K562 (cell line): ENCODE measurements at regions not wholly inside any gene's neighbourhood (a gene's known extent, or its start where the extent isn't known, plus 50 kb on each side); places are given as distances from the start of the nearest gene placed in this dataset.

Source experiments
- BRD4 ChIP-seq: fragments of 200-600 bp; sonication (generic); IDR thresholded peaks from 2 replicates; pipeline ENCODE4 v1.6.1; 2017; ENCODE audit warnings: inconsistent platforms
- ESRRA ChIP-seq: fragments of 450-650 bp; IDR thresholded peaks from 2 replicates; pipeline ENCODE4 v1.6.1; 2014; ENCODE audit warnings: low read depth, mild to moderate bottlenecking, moderate library complexity, borderline replicate concordance
- FOSL1 ChIP-seq: fragments of 200-800 bp; sonication (Bioruptor generic); conservative IDR thresholded peaks from 2 replicates; pipeline ENCODE4 v1.6.1; 2016; ENCODE audit warnings: missing genetic modification characterization, missing compliant biosample characterization
- GTF2A2 ChIP-seq: IDR thresholded peaks from 2 replicates; pipeline ENCODE4 v1.6.1; 2016; ENCODE audit warnings: mild to moderate bottlenecking, missing genetic modification characterization, missing compliant biosample characterization
- HDAC3 ChIP-seq: fragments of 450-650 bp; IDR thresholded peaks from 2 replicates; pipeline ENCODE4 v1.6.1; 2018; ENCODE audit warnings: borderline replicate concordance, mild to moderate bottlenecking, moderate library complexity; ENCODE audit not compliant: partially characterized antibody
- HMG20B ChIP-seq: fragments of 250-450 bp; sonication (Bioruptor Pico); IDR thresholded peaks from 2 replicates; pipeline ENCODE4 v1.5.0; 2021; ENCODE audit warnings: mild to moderate bottlenecking
- HNRNPH1 ChIP-seq: fragments of 200-400 bp; formaldehyde crosslinking; optimal IDR thresholded peaks from 2 replicates; pipeline ENCODE3; 2017; ENCODE audit warnings: low read depth, mild to moderate bottlenecking, low read length, moderate library complexity
- JUND ChIP-seq, 2 experiments: IDR thresholded peaks; 2 replicates in 1 of 2; 3 replicates in 1 of 2; pipeline ENCODE4 v1.6.1; 2011; ENCODE audit warnings: borderline replicate concordance in 2 of 2, low read depth in 2 of 2, low read length in 2 of 2, improper control_type of control experiment in 1 of 2, missing biosample characterization in 1 of 2, missing genetic modification characterization in 1 of 2, missing genetic modification reagents in 1 of 2
- NFE2 ChIP-seq: IDR thresholded peaks from 2 replicates; pipeline ENCODE4 v1.6.1; 2014; ENCODE audit warnings: antibody characterized with exemption, low read depth
- NR3C1 ChIP-seq: sonication (generic); formaldehyde crosslinking; IDR thresholded peaks from 2 replicates; pipeline ENCODE4 v1.8.1; 2022; ENCODE audit warnings: missing genetic modification reagents
- PHF21A ChIP-seq: fragments of 450-650 bp; IDR thresholded peaks from 2 replicates; pipeline ENCODE4 v1.6.1; 2017; ENCODE audit warnings: low read depth, borderline replicate concordance
- SAP30 ChIP-seq: fragments of 200-600 bp; sonication (generic); IDR thresholded peaks from 2 replicates; pipeline ENCODE4 v1.6.1; 2012; ENCODE audit warnings: borderline replicate concordance, low read depth, mild to moderate bottlenecking, moderate library complexity, low read length, control low read depth, inconsistent platforms; ENCODE audit not compliant: insufficient read depth, poor library complexity, severe bottlenecking
- SMARCA4 ChIP-seq: fragments of 450-650 bp; IDR thresholded peaks from 2 replicates; pipeline ENCODE4 v1.6.1; 2016
- SRF ChIP-seq, 2 experiments: fragments of 250-450, 450-650 bp in 1 of 2; sonication (Bioruptor Pico) in 1 of 2; sonication (generic) in 1 of 2; formaldehyde crosslinking; IDR thresholded peaks; 2 replicates each; pipeline versions ENCODE4 v1.5.0 to v1.5.1; 2020 to 2022; ENCODE audit warnings: mild to moderate bottlenecking in 1 of 2, missing genetic modification reagents in 1 of 2
- TF ChIP-seq, protein P1 (sequence below), 2 experiments: IDR thresholded peaks; 2 replicates each; pipeline ENCODE4 v1.6.1; 2012; ENCODE audit warnings: improper control_type of control experiment in 2 of 2, low read depth in 2 of 2, low read length in 2 of 2, borderline replicate concordance in 1 of 2
- TF ChIP-seq, protein P2 (sequence below), 2 experiments: fragments of 450-650 bp; conservative IDR thresholded peaks; 2 replicates each; pipeline ENCODE4 v1.6.1; 2017; ENCODE audit warnings: mild to moderate bottlenecking in 2 of 2, moderate library complexity in 2 of 2
- TF ChIP-seq, protein P3 (sequence below): fragments of 250-450 bp; sonication (Bioruptor Pico); IDR thresholded peaks from 2 replicates; pipeline ENCODE4 v1.5.0; 2021
- TF ChIP-seq, protein P4 (sequence below): IDR thresholded peaks from 2 replicates; pipeline ENCODE4 v1.6.1; 2016; ENCODE audit warnings: missing genetic modification characterization, missing compliant biosample characterization
- TF ChIP-seq, protein P5 (sequence below): fragments of 450-650 bp; IDR thresholded peaks from 2 replicates; pipeline ENCODE4 v1.6.1; 2016

DNA sequence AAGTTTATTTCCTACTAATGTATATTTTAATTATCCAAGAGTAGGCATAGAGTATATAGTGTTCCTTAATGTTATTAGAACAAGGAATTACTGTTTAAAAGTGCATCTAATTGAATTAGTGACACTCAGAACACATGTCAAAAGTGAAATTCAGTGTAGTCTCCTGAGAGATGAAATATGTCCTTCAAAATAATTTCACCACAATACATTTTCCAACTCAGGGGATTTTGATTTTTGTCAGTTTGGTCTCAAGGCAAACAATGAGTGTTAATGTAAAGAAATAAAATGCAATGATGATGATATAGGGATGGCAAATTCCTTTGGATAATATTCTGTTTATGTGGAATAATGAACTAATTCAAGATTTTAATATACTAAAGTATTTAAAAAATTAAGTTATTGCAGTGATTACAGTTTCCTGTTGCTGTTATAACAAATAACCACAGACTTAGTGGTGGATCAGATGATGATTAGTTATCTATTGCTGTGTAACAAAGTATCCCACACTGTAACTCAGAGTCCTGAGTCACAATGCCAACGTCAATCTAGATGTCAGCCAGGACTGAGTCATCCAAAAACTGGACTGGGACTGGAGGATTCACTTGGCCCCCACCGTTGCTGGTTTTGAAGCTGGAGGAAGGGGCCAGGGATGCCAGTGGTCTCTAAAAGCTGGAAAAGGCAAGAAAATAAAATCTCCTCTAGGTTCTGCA, 148.0 kb upstream of the SLC7A11 start (continued):
- TF ChIP-seq HNRNPH1, result no peak
- TF ChIP-seq, protein P1, sequence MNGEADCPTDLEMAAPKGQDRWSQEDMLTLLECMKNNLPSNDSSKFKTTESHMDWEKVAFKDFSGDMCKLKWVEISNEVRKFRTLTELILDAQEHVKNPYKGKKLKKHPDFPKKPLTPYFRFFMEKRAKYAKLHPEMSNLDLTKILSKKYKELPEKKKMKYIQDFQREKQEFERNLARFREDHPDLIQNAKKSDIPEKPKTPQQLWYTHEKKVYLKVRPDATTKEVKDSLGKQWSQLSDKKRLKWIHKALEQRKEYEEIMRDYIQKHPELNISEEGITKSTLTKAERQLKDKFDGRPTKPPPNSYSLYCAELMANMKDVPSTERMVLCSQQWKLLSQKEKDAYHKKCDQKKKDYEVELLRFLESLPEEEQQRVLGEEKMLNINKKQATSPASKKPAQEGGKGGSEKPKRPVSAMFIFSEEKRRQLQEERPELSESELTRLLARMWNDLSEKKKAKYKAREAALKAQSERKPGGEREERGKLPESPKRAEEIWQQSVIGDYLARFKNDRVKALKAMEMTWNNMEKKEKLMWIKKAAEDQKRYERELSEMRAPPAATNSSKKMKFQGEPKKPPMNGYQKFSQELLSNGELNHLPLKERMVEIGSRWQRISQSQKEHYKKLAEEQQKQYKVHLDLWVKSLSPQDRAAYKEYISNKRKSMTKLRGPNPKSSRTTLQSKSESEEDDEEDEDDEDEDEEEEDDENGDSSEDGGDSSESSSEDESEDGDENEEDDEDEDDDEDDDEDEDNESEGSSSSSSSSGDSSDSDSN (IDR thresholded peaks at IDR 0.05; ENCODE audit: borderline replicate concordance in 1 of 2, low read depth in 2 of 2, low read length in 2 of 2), result no peak
- TF ChIP-seq JUND (IDR thresholded peaks at IDR 0.05; ENCODE audit: borderline replicate concordance, low read depth, low read length), result peak; percentile 66; the same call in 1 of the 2 replicates
- TF ChIP-seq JUND (tag; IDR thresholded peaks at IDR 0.05; ENCODE audit: borderline replicate concordance, low read depth, low read length), result peak; percentile 52; the same call in 1 of the 3 replicates
- TF ChIP-seq HMG20B (CRISPR knock-in tag), result no peak
- no peak for TF ChIP-seq SRF (CRISPR knock-in tag; IDR thresholded peaks at IDR 0.05)
- TF ChIP-seq, protein P2, sequence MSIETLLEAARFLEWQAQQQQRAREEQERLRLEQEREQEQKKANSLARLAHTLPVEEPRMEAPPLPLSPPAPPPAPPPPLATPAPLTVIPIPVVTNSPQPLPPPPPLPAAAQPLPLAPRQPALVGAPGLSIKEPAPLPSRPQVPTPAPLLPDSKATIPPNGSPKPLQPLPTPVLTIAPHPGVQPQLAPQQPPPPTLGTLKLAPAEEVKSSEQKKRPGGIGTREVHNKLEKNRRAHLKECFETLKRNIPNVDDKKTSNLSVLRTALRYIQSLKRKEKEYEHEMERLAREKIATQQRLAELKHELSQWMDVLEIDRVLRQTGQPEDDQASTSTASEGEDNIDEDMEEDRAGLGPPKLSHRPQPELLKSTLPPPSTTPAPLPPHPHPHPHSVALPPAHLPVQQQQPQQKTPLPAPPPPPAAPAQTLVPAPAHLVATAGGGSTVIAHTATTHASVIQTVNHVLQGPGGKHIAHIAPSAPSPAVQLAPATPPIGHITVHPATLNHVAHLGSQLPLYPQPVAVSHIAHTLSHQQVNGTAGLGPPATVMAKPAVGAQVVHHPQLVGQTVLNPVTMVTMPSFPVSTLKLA (conservative IDR thresholded peaks at IDR 0.05), result no peak
- TF ChIP-seq ESRRA, result no peak
- no peak for TF ChIP-seq PHF21A
- TF ChIP-seq, protein P3, sequence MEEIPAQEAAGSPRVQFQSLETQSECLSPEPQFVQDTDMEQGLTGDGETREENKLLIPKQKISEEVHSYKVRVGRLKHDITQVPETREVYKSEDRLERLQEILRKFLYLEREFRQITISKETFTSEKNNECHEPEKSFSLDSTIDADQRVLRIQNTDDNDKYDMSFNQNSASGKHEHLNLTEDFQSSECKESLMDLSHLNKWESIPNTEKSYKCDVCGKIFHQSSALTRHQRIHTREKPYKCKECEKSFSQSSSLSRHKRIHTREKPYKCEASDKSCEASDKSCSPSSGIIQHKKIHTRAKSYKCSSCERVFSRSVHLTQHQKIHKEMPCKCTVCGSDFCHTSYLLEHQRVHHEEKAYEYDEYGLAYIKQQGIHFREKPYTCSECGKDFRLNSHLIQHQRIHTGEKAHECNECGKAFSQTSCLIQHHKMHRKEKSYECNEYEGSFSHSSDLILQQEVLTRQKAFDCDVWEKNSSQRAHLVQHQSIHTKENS (CRISPR knock-in tag), result no peak
- no peak for TF ChIP-seq HDAC3
- no peak for TF ChIP-seq BRD4
- TF ChIP-seq, protein P4, sequence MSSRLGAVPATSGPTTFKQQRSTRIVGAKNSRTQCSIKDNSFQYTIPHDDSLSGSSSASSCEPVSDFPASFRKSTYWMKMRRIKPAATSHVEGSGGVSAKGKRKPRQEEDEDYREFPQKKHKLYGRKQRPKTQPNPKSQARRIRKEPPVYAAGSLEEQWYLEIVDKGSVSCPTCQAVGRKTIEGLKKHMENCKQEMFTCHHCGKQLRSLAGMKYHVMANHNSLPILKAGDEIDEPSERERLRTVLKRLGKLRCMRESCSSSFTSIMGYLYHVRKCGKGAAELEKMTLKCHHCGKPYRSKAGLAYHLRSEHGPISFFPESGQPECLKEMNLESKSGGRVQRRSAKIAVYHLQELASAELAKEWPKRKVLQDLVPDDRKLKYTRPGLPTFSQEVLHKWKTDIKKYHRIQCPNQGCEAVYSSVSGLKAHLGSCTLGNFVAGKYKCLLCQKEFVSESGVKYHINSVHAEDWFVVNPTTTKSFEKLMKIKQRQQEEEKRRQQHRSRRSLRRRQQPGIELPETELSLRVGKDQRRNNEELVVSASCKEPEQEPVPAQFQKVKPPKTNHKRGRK (tag), result no peak
- TF ChIP-seq NFE2, result peak; percentile 49; the same call in 1 of the 2 replicates
- TF ChIP-seq SMARCA4, result 0 out of 2 replicates have a peak, but pooled peaks have one; percentile 19
- TF ChIP-seq GTF2A2 (tag), result no peak
- no peak for TF ChIP-seq NR3C1 (CRISPR knock-in tag)
- TF ChIP-seq, protein P5, sequence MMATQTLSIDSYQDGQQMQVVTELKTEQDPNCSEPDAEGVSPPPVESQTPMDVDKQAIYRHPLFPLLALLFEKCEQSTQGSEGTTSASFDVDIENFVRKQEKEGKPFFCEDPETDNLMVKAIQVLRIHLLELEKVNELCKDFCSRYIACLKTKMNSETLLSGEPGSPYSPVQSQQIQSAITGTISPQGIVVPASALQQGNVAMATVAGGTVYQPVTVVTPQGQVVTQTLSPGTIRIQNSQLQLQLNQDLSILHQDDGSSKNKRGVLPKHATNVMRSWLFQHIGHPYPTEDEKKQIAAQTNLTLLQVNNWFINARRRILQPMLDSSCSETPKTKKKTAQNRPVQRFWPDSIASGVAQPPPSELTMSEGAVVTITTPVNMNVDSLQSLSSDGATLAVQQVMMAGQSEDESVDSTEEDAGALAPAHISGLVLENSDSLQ, result peak; percentile 74
- no peak for TF ChIP-seq SAP30
- TF ChIP-seq FOSL1 (tag), result peak; percentile 69
